MM.1S (cell line): ENCODE measurements at regions not wholly inside any gene's neighbourhood (a gene's known extent, or its start where the extent isn't known, plus 50 kb on each side); places are given as distances from the start of the nearest gene placed in this dataset.
"Not testable (repeated sequence)": the region's sequence is repeated elsewhere in the genome, so short reads cannot be mapped to it uniquely, and the experiment has no call there.

Experiments used
- EZH2 ChIP-seq: fragments of 300-600 bp; sonication (generic); optimal IDR thresholded peaks from 2 replicates; pipeline ENCODE3; 2017; ENCODE audit warnings: low read depth, mild to moderate bottlenecking, antibody characterized with exemption, low read length, mixed read lengths
- EZH2phosphoT487 ChIP-seq: fragments of 300-600 bp; sonication (generic); IDR thresholded peaks from 2 replicates; pipeline ENCODE4 v1.6.1; 2018; ENCODE audit warnings: antibody characterized with exemption, low read length
- TF ChIP-seq, protein P1 (sequence below): fragments of 300-600 bp; sonication (generic); IDR thresholded peaks from 2 replicates; pipeline ENCODE4 v1.5.1; 2016; ENCODE audit warnings: antibody characterized with exemption, low read length, mixed read lengths

DNA sequence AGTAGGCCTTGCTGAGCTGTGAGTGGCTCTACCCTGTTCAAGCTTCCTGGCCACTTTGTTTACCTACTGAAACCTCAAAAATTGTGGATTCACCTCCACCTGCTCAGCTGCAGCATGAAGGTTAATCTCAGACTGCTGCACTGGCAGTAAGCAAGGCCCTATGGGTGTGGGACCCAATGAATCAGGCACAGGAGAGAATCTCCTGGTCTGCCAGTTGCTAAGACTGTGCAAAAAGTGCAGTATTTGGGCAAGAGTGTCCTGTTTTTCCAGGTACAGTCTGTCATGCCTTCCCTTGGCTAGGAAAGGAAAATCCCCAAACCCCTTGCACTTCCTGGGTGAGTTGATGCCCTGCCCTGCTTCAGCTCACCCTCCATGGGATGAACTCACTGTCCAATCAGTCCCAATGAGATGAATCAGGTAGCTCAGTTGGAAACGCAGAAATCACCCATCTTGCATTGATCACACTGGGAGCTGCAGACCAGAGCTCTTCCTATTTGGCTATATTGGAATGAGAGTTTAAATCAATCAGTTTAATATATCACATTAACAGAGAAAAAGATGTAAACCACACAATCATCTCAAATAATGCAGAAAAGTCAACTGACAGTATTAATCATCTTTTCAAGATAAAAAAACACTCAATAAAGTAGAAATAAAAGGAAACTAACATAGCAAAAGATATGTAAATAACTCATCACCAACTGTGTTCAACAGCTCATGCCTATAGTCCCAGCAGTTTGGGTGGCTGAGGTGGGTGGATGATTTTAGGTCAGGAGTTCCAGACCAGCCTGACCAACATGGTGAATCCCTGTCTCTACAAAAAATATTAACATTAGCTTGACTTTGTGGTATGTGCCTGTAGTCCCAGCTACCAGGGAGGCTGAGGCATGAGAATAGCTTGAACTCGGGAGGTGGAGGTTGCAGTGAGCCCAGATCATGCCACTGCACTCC lies 1638.4 kb downstream of the SPATA31A7 start:
- TF ChIP-seq, protein P1, sequence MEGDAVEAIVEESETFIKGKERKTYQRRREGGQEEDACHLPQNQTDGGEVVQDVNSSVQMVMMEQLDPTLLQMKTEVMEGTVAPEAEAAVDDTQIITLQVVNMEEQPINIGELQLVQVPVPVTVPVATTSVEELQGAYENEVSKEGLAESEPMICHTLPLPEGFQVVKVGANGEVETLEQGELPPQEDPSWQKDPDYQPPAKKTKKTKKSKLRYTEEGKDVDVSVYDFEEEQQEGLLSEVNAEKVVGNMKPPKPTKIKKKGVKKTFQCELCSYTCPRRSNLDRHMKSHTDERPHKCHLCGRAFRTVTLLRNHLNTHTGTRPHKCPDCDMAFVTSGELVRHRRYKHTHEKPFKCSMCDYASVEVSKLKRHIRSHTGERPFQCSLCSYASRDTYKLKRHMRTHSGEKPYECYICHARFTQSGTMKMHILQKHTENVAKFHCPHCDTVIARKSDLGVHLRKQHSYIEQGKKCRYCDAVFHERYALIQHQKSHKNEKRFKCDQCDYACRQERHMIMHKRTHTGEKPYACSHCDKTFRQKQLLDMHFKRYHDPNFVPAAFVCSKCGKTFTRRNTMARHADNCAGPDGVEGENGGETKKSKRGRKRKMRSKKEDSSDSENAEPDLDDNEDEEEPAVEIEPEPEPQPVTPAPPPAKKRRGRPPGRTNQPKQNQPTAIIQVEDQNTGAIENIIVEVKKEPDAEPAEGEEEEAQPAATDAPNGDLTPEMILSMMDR, result not testable (repeated sequence)
- not testable (repeated sequence) for TF ChIP-seq EZH2phosphoT487, EZH2
